CD4-positive, alpha-beta T cell (primary cell): ENCODE measurements at regions not wholly inside any gene's neighbourhood (a gene's known extent, or its start where the extent isn't known, plus 50 kb on each side); places are given as distances from the start of the nearest gene placed in this dataset.

Source experiments
- ATAC-seq: fragments of 200-7000 bp; cut with Tn5 transposase; one replicate; pipeline ENCODE4 v1.10.0; 2022; ENCODE audit warnings: mild to moderate bottlenecking; ENCODE audit not compliant: poor library complexity
- CTCF ChIA-PET: fragments of 350-600 bp; sonication (Branson Sonifier 250); formaldehyde crosslinking; loops from one replicate; lab custom pipeline; 2021; ENCODE audit warnings: antibody characterized with exemption, inconsistent platforms; lab: Charles Lee
- POLR2A ChIA-PET: fragments of 350-600 bp; sonication (Branson Sonifier 250); formaldehyde crosslinking; loops from one replicate; lab custom pipeline; 2021; ENCODE audit warnings: antibody characterized with exemption, inconsistent platforms; lab: Charles Lee
- DNase-seq, 14 experiments: peaks; one replicate each; pipeline ENCODE4 v3.0.0-alpha.2; 2013 to 2020; ENCODE audit warnings: mixed read lengths in 2 of 14
- H3K27ac ChIP-seq, 2 donors: one replicate each; pipeline versions ENCODE4 v1.5.1 to v1.7.0; 2013; ENCODE audit warnings: low read length in 2 of 2, low read depth in 1 of 2, mild to moderate bottlenecking in 1 of 2
- H3K27me3 ChIP-seq, 2 experiments: 1 replicate in 1 of 2; 2 replicates in 1 of 2; pipeline versions ENCODE4 v1.6.1 to v1.7.0; 2013; ENCODE audit warnings: low read length in 2 of 2, control low read depth in 1 of 2, mild to moderate bottlenecking in 1 of 2, moderate library complexity in 1 of 2; ENCODE audit not compliant: insufficient read depth in 2 of 2, control insufficient read depth in 1 of 2
- H3K36me3 ChIP-seq: one replicate; pipeline ENCODE4 v1.6.1; 2013; ENCODE audit warnings: low read length, control low read depth; ENCODE audit not compliant: insufficient read depth
- H3K4me1 ChIP-seq: one replicate; pipeline ENCODE4 v1.6.1; 2013; ENCODE audit warnings: low read length, control low read depth; ENCODE audit not compliant: insufficient read depth
- H3K4me3 ChIP-seq: one replicate; pipeline ENCODE4 v1.5.1; 2013; ENCODE audit warnings: mild to moderate bottlenecking, low read length, moderate library complexity
- H3K9me3 ChIP-seq, 2 experiments: 1 replicate in 1 of 2; 2 replicates in 1 of 2; pipeline versions ENCODE4 v1.6.1 to v1.7.0; 2013; ENCODE audit warnings: low read length in 2 of 2, mild to moderate bottlenecking in 2 of 2, control low read depth in 1 of 2, moderate library complexity in 1 of 2; ENCODE audit not compliant: control insufficient read depth in 1 of 2, insufficient read depth in 1 of 2
- H3K27ac Mint-ChIP-seq: one replicate; pipeline ENCODE4 v1.8.0; 2020; ENCODE audit warnings: mixed read lengths
- H3K27me3 Mint-ChIP-seq: one replicate; pipeline ENCODE4 v1.8.0; 2021; ENCODE audit warnings: mixed read lengths
- H3K36me3 Mint-ChIP-seq: one replicate; pipeline ENCODE4 v1.8.0; 2021; ENCODE audit warnings: low read depth, mixed read lengths
- H3K4me1 Mint-ChIP-seq: one replicate; pipeline ENCODE4 v1.8.0; 2021; ENCODE audit warnings: low read depth, mixed read lengths
- H3K4me3 Mint-ChIP-seq: one replicate; pipeline ENCODE4 v1.8.0; 2020; ENCODE audit warnings: mild to moderate bottlenecking, mixed read lengths
- H3K9me3 Mint-ChIP-seq: one replicate; pipeline ENCODE4 v1.8.0; 2020; ENCODE audit warnings: mixed read lengths
- intact Hi-C, 2 experiments: fragments of 100-400 bp; cut with DNase I in 1 of 2; cut with micrococcal nuclease in 1 of 2; formaldehyde crosslinking; loops; one replicate each; pipeline versions ENCODE4 v1.15.1 to v1.9.0; 2023 to 2025; cut with DNase I, micrococcal nuclease
- TF ChIP-seq, protein P1 (sequence below): fragments of 200-600 bp; IDR thresholded peaks from one replicate; pipeline ENCODE4 v1.8.0; 2022; ENCODE audit warnings: antibody characterized with exemption, mild to moderate bottlenecking

- Histone ChIP-seq H3K27me3 (no peaks in the 10 kb centered on the region), H3K27ac (no peak overlapping the region), H3K4me3 (peak overlapping the region; percentile 1), H3K36me3 (no peaks in the 10 kb centered on the region), H3K9me3 (no peaks in the 10 kb centered on the region), H3K4me1 (peaks cover 33% of the 10 kb centered on the region)
- TF ChIP-seq, protein P1, sequence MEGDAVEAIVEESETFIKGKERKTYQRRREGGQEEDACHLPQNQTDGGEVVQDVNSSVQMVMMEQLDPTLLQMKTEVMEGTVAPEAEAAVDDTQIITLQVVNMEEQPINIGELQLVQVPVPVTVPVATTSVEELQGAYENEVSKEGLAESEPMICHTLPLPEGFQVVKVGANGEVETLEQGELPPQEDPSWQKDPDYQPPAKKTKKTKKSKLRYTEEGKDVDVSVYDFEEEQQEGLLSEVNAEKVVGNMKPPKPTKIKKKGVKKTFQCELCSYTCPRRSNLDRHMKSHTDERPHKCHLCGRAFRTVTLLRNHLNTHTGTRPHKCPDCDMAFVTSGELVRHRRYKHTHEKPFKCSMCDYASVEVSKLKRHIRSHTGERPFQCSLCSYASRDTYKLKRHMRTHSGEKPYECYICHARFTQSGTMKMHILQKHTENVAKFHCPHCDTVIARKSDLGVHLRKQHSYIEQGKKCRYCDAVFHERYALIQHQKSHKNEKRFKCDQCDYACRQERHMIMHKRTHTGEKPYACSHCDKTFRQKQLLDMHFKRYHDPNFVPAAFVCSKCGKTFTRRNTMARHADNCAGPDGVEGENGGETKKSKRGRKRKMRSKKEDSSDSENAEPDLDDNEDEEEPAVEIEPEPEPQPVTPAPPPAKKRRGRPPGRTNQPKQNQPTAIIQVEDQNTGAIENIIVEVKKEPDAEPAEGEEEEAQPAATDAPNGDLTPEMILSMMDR: no peak
- Mint-ChIP-seq H3K27ac (peak overlapping the region; percentile 28), H3K27me3 (no peaks in the 10 kb centered on the region), H3K4me3 (peak overlapping the region; percentile 64), H3K9me3 (no peaks in the 10 kb centered on the region), H3K36me3 (no peaks in the 10 kb centered on the region), H3K4me1 (peaks cover 41% of the 10 kb centered on the region)
- peak in 11 of 14 experiments; percentile 9 to 72 (median 28) for DNase-seq
- ChIA-PET CTCF (no interaction called here), POLR2A (interaction anchor here (0.8 to 1.7 kb wide), 3 partner anchors 21 to 1393 kb away, joined by 3 read pairs; no protein-coding TSS in a partner anchor)
- peak; percentile 81 for ATAC-seq
- intact Hi-C loops: no loop called here
Measured at GRCh38 chrX:39196192-39197102, 395.2 kb downstream of the MID1IP1 start.

DNA sequence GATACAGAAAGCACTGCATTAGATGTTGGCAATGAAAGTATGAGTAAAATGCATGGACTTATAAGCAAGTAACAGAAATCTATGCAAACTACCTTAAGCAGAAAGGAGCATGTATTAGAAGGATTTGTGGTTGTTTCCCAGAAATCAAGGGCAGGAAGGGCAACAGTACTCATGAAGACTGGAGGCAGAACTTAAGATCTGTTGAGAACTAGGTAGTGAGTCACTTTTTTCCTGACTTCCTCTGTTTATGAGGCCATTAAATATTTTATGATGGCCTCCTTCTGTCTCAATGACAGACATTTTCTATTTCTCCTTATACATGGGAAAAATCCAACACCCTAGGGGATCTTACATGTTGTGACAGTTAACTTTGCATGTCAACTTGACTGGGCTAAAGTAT, 398.2 kb downstream of the MID1IP1 start:
- Mint-ChIP-seq H3K27ac (no peak overlapping the region), H3K9me3 (no peaks in the 10 kb centered on the region), H3K27me3 (no peaks in the 10 kb centered on the region), H3K4me3 (no peak overlapping the region), H3K4me1 (peaks cover 38% of the 10 kb centered on the region), H3K36me3 (no peaks in the 10 kb centered on the region)
- H3K27ac ChIP-seq: no peak overlapping the region
- intact Hi-C loops: no loop called here
- DNase-seq (no peak), ATAC-seq (no peak)
- H3K27me3 ChIP-seq: no peaks in the 10 kb centered on the region
- ChIA-PET POLR2A (no interaction called here), CTCF (no interaction called here)
- TF ChIP-seq, protein P1: no peak
- no peak overlapping the region for H3K4me3 ChIP-seq
- H3K36me3 ChIP-seq: no peaks in the 10 kb centered on the region
- no peaks in the 10 kb centered on the region for H3K9me3 ChIP-seq
- H3K4me1 ChIP-seq: peaks cover 33% of the 10 kb centered on the region

DNA sequence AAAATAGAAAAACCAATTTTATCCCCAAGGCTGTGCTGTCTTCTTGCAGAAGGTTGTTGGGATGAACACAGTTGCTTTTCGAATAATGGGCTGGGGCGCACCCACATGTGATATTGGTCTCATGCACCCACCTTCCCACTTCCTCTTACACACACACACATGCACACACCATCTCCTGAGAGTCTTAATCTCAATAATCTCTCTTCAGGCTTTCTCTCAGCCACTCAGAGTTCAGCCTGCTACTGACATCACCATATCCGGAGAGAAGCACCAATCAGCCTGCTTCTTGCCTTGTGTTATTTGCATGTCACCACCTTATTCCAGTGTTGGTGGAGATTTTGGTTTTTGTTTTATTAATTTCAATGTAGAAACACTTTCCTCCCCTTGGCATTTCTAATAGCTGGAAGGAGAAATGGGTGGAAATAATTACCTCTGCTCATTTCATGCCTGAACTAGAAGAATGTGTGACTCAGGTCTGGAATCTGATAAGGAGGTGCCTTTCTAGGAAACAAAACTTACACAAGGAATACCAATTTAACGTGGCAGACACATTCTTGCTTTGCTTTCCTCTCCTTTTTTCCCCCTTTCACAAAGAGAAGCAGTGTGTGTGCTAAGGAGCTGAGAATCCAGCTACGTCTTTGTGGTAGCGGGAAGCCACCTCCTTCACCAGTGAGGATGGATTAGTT, 400.2 kb downstream of the MID1IP1 start:
- Histone ChIP-seq H3K4me3 (no peak overlapping the region), H3K27ac (no peak overlapping the region), H3K36me3 (no peaks in the 10 kb centered on the region), H3K4me1 (peaks cover 13% of the 10 kb centered on the region), H3K27me3 (no peaks in the 10 kb centered on the region), H3K9me3 (no peaks in the 10 kb centered on the region)
- H3K4me1 Mint-ChIP-seq: peaks cover 22% of the 10 kb centered on the region
- no peaks in the 10 kb centered on the region for H3K36me3 Mint-ChIP-seq
- H3K27me3 Mint-ChIP-seq: no peaks in the 10 kb centered on the region
- ATAC-seq (peak; percentile 52), DNase-seq (peak in 3 of 14 experiments; percentile 14 to 39 (median 16))
- POLR2A ChIA-PET: no interaction called here
- H3K9me3 Mint-ChIP-seq: no peaks in the 10 kb centered on the region
- TF ChIP-seq, protein P1: no peak
- H3K4me3 Mint-ChIP-seq: no peak overlapping the region
- CTCF ChIA-PET: no interaction called here
- H3K27ac Mint-ChIP-seq: no peak overlapping the region
- intact Hi-C loops: no loop called here
